NCI-H1930 (cell line): ENCODE measurements at regions not wholly inside any gene's neighbourhood (a gene's known extent, or its start where the extent isn't known, plus 50 kb on each side); places are given as distances from the start of the nearest gene placed in this dataset.
"Not testable (repeated sequence)": the region's sequence is repeated elsewhere in the genome, so short reads cannot be mapped to it uniquely, and the experiment has no call there.

Source experiments
- DNase-seq, 2 experiments: peaks; one replicate each; lab custom pipeline; 2025; lab: John Stamatoyannopoulos, UW

DNA sequence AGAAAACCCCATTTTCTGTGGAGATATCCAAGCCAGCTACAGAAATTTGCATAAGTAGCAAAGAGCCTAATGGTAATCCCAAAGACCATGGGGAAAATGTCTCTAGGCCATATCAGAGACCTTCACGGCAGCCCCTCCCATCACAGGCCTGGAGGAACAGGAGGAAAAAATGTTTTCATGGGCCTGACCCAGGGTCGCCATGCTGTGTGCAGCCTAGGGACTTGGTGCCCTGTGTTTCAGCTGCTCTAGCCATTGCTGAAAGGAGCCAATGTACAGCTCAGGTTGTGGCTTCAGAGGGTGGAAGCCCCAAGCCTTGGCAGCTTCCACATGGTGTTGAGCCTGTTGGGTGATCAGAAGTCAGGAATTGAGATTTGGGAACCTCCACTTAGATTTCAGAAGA, 1150.7 kb downstream of the OTOL1 start:
- no peak for DNase-seq

- no peak for DNase-seq
Observed at GRCh38 chr3:162658003-162658402, 1161.4 kb downstream of the OTOL1 start.

DNA sequence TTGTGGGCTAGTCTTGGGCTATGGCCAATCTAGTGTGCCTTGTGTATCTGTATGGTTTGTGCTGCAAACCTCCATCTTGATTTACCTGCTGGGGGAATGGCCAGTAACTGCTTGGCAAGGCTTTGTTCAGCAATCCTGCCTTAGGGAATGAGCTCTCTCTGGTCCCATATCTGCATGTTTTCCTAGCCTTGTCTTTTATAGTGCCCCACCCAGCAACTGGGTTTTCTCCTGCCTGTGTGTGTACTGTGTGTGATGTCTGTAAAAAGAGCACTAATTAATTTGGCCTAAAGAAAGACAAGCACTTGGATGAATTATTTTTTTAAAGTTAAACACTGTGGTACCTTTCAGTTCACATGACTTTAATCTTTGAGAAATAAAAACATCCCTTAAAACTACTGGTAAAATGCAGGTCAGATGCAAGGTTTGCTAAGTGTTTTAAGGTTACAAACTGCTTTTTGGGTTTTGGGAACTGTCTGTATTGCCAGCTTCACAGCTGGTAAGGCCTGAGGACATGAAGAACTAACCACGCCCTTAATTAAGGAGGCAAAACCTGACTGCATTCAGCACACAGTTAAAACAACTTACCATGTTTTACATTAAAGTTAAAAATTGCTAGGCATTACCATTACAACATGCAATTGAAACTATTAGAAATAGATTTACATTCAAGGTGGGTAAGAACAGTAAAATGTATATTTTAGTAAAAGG, 1169.2 kb downstream of the OTOL1 start:
- no peak for DNase-seq

- no peak for DNase-seq
Observed at GRCh38 chr3:162666835-162667234, 1170.2 kb downstream of the OTOL1 start.

DNA sequence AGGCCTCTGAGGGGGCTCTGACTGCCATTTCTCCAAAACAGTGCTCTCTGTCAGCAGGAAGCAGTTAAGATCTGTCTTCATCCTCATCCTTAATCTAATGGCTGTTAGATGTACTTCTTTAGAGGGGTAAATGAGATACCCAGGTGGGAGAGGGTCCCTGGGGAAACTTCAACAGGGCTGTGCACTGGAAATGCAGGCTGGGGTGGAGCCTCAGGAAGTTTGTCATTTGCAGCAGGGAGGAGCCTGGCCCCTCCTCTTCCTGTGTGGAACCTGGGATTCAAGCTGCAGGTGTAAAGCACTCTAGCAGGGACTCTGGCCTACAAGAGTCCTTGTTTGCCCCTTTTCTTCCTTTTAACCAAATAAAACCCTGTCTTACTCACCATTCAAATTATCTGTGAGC, 1173.6 kb downstream of the OTOL1 start:
- DNase-seq, result no peak

DNA sequence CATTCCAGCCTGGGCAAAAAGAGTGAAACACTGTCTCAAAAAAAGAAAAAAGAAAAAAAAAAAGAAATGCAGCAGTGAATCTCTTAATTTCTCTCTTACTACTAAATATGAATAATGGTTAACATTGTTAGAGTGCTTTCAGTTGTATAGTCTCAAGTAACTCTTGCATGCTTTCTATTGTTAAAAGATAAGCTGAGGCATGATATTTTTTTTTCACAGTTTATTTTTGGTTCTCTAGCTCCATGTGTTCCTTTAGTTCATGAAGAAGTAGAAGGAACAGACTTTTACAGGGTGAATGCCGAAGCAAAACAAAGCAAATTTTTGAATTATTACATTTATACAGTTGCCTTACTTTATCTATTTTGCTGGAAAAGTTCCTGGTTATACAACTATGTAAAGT, 1180.9 kb downstream of the OTOL1 start:
- DNase-seq, result no peak

- no peak for DNase-seq
Observed at GRCh38 chr3:162678941-162679340, 1182.3 kb downstream of the OTOL1 start.

DNA sequence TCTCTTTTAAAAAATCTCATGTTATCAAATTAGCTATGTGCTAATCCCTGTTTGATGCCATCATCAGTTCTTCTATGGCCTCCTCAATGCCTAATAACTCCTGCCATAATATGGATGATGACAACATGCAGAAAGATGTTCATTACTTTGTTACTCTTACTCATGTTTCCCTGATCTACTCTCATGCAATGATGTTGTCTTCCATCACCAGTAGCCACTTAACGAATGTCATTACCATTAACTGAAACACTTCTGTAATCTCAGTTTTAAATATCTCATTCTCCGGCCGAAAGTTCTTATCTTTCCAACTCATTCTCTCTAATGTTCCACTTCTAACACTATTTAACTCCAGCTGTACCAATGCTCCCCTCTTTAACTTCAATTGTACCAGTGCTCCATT, 1187.7 kb downstream of the OTOL1 start:
- no peak for DNase-seq

DNA sequence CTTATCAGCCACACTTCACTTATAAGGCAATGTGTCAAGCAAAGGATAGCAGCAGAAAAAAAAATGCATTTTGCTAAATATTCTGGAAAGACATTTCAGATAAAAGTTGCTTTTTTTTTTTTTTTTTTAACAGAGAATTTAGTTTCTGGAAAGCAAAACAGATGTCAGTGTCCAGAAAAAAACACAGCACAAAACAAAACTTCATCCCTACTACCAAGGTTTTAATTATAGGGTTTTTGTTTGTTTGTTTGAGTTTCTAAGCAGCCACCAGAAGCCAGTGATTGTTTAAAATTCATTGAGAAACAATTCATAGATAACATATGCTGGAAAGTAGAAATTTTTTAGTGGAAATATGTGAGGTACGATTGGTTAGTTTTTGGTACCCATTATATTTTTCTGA, 1202.7 kb downstream of the OTOL1 start:
- no peak for DNase-seq

- DNase-seq, result no peak
Observed at GRCh38 chr3:162701211-162701610, 1204.6 kb downstream of the OTOL1 start.

DNA sequence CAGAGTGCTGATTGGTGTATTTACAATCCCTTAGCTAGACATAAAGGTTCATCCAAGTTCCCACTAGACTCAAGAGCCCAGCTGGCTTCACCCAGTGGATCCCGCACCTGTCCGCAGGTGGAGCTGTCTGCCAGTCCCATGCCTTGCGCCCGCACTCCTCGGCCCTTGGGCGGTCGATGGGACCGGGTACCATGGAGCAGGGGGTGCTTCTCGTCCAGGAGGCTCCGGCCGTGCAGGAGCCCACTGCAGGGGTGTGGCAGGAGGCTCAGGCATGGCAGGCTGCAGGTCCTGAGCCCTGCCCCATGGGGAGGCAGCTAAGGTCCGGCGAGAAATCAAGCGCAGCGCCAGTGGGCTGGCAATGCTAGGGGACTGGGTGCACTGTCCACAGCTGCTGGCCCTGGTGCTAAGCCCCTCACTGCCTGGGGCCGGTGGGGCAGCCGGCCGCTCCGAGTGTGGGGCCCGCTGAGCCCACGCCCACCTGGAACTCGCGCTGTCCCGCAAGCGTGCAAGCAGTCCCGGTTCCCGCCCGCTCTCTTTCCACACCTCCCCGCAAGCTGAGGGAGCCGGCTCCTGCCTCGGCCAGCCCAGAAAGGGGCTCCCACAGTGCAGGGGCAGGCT, 1206.3 kb downstream of the OTOL1 start:
- no peak for DNase-seq

DNA sequence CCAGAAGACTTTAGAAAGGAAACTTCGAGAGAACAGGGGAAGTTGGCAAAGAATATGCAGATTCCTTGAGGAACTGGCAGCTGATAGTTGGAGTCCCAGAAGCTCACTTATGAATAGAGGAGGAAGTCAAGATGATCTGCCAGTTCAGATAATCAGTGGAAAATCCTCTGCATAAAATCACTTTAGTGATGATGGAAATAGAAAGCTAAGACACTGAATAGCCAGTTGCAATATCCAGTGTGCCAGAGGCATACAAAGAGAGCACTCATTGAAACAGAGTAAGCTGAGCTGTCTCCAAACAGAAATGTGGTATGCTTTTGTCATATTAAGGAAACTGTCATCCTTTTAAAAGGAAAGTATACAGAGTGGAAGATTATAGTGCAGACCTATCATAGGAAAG, 1207.6 kb downstream of the OTOL1 start:
- DNase-seq, result no peak

- no peak for DNase-seq
Observed at GRCh38 chr3:162704799-162705385, 1208.3 kb downstream of the OTOL1 start.

DNA sequence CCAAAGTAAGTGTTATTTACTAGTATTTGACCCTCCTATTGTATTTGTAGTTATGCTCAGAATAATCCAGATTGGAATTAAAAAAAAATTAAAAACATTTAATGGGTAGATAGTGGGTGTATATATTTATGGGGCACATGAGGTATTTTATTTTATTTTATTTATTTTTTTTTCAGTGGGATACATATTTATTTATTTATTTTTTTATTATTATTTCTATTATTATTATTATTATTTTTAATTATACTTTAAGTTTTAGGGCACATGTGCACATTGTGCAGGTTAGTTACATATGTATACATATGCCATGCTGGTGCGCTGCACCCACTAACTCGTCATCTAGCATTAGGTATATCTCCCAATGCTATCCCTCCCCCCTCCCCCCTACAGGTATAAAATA, 1211.8 kb downstream of the OTOL1 start:
- DNase-seq, result not testable (repeated sequence)

DNA sequence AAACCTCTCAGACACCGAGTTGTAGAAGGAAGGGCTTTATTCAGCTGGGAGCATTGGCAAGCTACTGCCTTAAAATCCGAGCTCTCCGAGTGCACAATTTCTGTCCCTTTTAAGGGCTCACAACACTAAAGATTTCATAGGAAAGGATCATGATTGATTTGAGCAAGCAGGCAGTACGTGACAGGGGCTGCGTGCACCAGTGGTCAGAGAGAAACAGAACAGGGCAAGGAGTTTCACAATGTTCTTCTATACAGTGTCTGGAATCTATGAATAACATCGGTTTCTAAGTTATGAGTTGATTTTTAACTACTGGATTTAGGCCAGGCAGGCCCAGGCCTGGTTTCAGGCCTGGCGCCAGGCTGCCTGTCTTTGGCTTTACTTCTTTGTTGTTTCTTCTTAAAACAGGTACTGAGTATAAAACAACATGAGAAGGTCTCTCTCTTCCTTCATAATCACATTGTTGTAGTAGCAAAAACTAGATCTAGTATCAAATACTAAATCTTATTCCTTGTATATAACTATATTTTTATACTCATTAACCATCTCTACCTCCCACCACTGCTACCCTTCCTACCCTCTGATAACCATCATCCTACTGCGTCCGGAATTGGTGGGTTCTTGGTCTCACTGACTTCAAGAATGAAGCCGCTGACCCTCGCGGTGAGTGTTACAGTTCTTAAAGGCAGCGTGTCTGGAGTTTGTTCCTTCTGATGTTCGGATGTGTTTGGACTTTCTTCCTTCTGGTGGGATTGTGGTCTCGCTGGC, 1212.5 kb downstream of the OTOL1 start:
- DNase-seq, result not testable (repeated sequence)

- DNase-seq, result no peak
Observed at GRCh38 chr3:162710332-162711112, 1213.9 kb downstream of the OTOL1 start.

- DNase-seq, result not testable (repeated sequence)
Observed at GRCh38 chr3:162717074-162717473, 1220.5 kb downstream of the OTOL1 start.

- no peak for DNase-seq
Observed at GRCh38 chr3:162718697-162719096, 1222.1 kb downstream of the OTOL1 start.

DNA sequence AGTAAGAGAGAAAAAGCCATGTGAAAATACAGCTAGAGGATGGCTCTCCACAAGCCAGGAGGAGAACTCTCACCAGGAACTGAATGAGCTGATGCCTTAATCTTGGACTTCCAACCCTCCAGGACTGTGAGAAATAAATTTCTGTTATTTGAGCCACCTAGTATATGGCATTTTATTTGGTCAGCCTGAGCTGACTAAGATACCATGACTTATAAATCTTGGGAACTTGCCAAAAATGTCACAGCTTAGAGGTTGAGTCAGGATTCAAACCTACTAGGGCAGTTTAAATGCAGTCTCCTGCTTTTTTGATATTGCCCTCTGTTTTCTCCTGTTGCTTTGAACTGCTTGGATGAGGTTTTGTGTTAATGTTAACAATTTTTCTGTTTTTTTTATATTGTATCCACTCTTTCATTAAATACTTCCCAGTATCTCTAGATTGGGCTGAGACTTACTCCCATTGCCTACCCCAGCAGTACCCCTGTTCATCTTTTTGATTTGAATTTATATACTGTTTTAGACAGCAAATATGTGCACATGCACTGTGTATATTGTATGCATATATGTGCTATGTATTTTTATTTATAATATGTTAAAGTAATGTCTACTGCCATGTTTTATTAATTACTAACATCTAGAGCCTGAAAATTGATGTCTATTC, 1223.2 kb downstream of the OTOL1 start:
- DNase-seq, result no peak

GRCh38 chr3:162721736-162722135, 1225.1 kb downstream of the OTOL1 start:
- DNase-seq, result no peak

DNA sequence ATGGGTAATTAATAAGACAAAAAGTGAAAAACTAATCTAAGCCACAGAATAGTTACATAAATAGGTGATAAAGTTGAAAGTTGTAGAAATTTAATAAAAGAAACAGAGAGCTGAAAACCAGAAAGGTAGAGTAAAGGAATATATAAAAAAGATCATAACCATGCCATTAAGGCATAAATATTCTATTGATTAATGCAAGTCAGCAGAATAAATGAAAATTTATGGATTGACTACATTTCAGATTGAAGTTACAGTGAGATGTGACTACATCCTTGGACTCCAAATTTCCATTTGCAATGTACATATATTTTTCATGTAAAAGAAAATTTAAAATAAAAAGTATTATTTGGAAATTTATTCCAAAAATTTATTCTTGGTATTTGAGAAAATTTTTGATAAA, 1225.7 kb downstream of the OTOL1 start:
- no peak for DNase-seq
